ENCODE measurements at regions not wholly inside any gene's neighbourhood (a gene's known extent, or its start where the extent isn't known, plus 50 kb on each side); places are given as distances from the start of the nearest gene placed in this dataset.

DNA sequence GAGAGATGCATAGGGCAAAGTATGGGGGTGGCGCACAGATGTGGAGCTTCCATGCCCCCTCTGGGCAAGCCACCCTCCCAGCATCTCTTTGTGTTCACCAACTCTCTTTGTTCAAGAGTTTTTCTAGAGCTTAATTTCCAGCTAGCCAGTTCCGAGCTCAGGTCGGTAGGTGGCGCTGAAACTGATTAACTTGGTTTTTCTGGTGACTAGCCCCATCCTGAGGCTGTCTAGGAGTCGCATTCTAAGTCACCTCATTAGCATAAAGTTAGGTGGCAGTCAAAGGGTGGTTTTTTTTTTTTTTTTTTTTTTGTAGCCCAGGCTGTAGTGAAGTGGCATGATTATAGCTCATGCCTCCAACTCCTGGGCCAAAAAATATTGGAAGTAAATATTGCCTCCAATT, 476.4 kb downstream of the KDM4C start:
- TF ChIP-seq, protein P1, sequence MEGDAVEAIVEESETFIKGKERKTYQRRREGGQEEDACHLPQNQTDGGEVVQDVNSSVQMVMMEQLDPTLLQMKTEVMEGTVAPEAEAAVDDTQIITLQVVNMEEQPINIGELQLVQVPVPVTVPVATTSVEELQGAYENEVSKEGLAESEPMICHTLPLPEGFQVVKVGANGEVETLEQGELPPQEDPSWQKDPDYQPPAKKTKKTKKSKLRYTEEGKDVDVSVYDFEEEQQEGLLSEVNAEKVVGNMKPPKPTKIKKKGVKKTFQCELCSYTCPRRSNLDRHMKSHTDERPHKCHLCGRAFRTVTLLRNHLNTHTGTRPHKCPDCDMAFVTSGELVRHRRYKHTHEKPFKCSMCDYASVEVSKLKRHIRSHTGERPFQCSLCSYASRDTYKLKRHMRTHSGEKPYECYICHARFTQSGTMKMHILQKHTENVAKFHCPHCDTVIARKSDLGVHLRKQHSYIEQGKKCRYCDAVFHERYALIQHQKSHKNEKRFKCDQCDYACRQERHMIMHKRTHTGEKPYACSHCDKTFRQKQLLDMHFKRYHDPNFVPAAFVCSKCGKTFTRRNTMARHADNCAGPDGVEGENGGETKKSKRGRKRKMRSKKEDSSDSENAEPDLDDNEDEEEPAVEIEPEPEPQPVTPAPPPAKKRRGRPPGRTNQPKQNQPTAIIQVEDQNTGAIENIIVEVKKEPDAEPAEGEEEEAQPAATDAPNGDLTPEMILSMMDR (IDR thresholded peaks at IDR 0.05), result peak; percentile 19 to 49 (median 32)
- no peak for TF ChIP-seq POLR2A (IDR thresholded peaks at IDR 0.05)

Measured in right lobe of liver (tissue), 4 donors.